KMS-11 (cell line): ENCODE measurements at regions not wholly inside any gene's neighbourhood (a gene's known extent, or its start where the extent isn't known, plus 50 kb on each side); places are given as distances from the start of the nearest gene placed in this dataset.

Experiments used
- H2AFZ ChIP-seq: fragments of 200-600 bp; sonication (generic); 2 replicates; pipeline ENCODE4 v1.6.1; 2016; ENCODE audit warnings: antibody characterized with exemption, mixed run types, low read depth
- H3K27ac ChIP-seq: fragments of 200-600 bp; sonication (generic); 2 replicates; pipeline ENCODE4 v1.6.1; 2016; ENCODE audit warnings: mild to moderate bottlenecking, mixed run types
- H3K27me3 ChIP-seq: fragments of 200-600 bp; sonication (generic); 2 replicates; pipeline ENCODE4 v1.6.1; 2017; ENCODE audit warnings: mild to moderate bottlenecking, low read depth, mixed run types, moderate library complexity; ENCODE audit not compliant: insufficient read depth
- H3K36me3 ChIP-seq: fragments of 200-600 bp; sonication (generic); 2 replicates; pipeline ENCODE4 v1.6.1; 2017; ENCODE audit warnings: mild to moderate bottlenecking, mixed run types; ENCODE audit not compliant: insufficient read depth
- H3K4me1 ChIP-seq: fragments of 200-600 bp; sonication (generic); 2 replicates; pipeline ENCODE4 v1.6.1; 2016; ENCODE audit warnings: mild to moderate bottlenecking, low read depth, mixed run types; ENCODE audit not compliant: poor library complexity, severe bottlenecking
- H3K4me2 ChIP-seq: fragments of 200-600 bp; sonication (generic); 2 replicates; pipeline ENCODE4 v1.7.0; 2016; ENCODE audit warnings: mild to moderate bottlenecking, mixed run types
- H3K4me3 ChIP-seq: fragments of 200-600 bp; sonication (generic); IDR thresholded peaks from 2 replicates; pipeline ENCODE4 v1.6.1; 2017; ENCODE audit warnings: low read depth, low read length, mixed read lengths; ENCODE audit not compliant: insufficient read depth
- H3K79me2 ChIP-seq: fragments of 200-600 bp; sonication (generic); 2 replicates; pipeline ENCODE4 v1.6.1; 2016; ENCODE audit warnings: low read depth, mixed run types; ENCODE audit not compliant: insufficient read depth
- H3K9ac ChIP-seq: fragments of 200-600 bp; sonication (generic); 2 replicates; pipeline ENCODE4 v1.6.1; 2016; ENCODE audit warnings: mild to moderate bottlenecking, mixed run types
- H4K20me1 ChIP-seq: fragments of 200-600 bp; sonication (generic); 2 replicates; pipeline ENCODE4 v1.6.1; 2016; ENCODE audit warnings: mild to moderate bottlenecking, mixed run types; ENCODE audit not compliant: insufficient read depth
- TF ChIP-seq, protein P1 (sequence below): fragments of 200-600 bp; sonication (generic); conservative IDR thresholded peaks from 2 replicates; pipeline ENCODE4 v1.6.1; 2017; ENCODE audit warnings: low read depth, mild to moderate bottlenecking, antibody characterized with exemption, low read length, moderate library complexity, mixed read lengths

DNA sequence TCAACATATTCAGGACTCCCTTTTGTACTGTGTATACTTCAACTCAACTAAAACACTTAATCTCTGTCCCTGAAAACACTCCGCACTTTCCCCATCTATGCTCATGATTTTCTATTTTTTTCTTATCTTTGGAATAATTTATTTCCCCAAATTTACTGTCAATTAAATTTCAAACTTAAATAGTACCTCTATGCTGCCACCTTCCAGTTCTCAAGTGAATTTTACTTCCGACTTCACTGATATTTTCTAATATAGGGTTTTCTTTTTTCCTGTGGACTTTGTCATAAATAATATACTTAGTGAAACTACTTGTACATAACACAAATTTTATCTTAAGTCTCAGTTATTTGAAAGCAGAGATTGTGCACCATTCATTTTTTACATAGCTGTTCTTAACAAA, 1303.3 kb downstream of the OTOL1 start:
- Histone ChIP-seq H3K27me3 (no peaks in the 10 kb centered on the region), H2AFZ (no peak overlapping the region), H3K9ac (no peak overlapping the region), H4K20me1 (no peaks in the 10 kb centered on the region), H3K4me3 (no peak overlapping the region), H3K79me2 (no peaks in the 10 kb centered on the region), H3K4me1 (peaks cover 3% of the 10 kb centered on the region), H3K36me3 (no peaks in the 10 kb centered on the region), H3K27ac (no peak overlapping the region), H3K4me2 (no peak overlapping the region)
- TF ChIP-seq, protein P1, sequence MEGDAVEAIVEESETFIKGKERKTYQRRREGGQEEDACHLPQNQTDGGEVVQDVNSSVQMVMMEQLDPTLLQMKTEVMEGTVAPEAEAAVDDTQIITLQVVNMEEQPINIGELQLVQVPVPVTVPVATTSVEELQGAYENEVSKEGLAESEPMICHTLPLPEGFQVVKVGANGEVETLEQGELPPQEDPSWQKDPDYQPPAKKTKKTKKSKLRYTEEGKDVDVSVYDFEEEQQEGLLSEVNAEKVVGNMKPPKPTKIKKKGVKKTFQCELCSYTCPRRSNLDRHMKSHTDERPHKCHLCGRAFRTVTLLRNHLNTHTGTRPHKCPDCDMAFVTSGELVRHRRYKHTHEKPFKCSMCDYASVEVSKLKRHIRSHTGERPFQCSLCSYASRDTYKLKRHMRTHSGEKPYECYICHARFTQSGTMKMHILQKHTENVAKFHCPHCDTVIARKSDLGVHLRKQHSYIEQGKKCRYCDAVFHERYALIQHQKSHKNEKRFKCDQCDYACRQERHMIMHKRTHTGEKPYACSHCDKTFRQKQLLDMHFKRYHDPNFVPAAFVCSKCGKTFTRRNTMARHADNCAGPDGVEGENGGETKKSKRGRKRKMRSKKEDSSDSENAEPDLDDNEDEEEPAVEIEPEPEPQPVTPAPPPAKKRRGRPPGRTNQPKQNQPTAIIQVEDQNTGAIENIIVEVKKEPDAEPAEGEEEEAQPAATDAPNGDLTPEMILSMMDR, result no peak

DNA sequence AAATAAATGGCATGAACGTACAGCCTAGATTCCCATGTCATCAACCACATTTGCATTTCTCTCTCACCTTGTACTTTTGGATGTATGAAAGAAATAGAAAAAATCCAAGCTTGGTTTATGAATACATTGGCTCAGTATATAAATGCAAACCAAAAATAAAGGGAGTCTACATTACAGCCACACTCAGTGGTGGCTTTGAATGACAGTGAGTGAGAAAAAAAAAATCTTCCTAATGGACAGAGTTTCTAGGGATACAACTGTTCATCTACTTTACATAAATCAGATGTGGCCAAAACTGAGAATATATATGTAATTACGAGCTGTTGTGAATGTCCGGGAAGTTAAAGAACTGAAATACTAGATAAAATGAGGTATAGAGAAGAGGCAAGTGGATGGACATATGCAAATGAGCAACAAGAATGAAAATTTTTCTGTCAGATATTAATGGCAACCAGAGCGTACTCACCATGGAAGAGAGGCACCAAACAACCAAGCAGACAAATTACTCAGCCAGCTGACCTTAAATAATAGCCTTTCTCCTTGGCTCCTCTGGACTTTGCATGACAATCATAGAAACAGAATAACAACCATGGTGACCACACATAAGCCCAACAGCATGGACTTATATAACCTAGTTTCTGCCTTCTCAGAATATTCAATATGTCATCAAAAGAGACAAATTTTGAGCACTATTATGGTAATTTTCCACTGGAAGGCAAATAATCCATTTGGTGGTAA, 1305.8 kb downstream of the OTOL1 start:
- TF ChIP-seq, protein P1, result no peak
- no peak overlapping the region for H2AFZ ChIP-seq
- H3K27me3 ChIP-seq, result no peaks in the 10 kb centered on the region
- no peak overlapping the region for H3K4me3 ChIP-seq
- H3K79me2 ChIP-seq, result no peaks in the 10 kb centered on the region
- H3K9ac ChIP-seq, result no peak overlapping the region
- no peaks in the 10 kb centered on the region for H4K20me1 ChIP-seq
- H3K4me2 ChIP-seq, result no peak overlapping the region
- no peak overlapping the region for H3K27ac ChIP-seq
- no peaks in the 10 kb centered on the region for H3K4me1 ChIP-seq
- no peaks in the 10 kb centered on the region for H3K36me3 ChIP-seq

DNA sequence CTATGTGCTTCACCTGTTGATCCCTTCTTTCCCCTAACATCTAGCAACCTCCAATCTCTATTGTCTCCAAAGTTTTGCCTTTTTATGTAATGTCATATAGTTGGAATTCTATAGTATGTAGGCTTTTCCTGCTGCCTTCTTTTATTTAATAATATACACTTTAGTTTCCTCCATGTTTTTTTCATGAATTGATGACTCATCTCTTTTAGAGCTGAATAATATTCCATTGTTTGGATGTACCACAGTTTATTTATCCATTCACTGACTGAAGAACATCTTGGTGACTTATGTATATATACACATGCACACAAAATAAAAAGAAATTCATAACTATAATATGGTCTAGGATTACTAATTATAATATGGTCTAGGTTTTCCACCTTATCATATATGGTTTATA, 1314.2 kb downstream of the OTOL1 start:
- TF ChIP-seq, protein P1, result no peak

DNA sequence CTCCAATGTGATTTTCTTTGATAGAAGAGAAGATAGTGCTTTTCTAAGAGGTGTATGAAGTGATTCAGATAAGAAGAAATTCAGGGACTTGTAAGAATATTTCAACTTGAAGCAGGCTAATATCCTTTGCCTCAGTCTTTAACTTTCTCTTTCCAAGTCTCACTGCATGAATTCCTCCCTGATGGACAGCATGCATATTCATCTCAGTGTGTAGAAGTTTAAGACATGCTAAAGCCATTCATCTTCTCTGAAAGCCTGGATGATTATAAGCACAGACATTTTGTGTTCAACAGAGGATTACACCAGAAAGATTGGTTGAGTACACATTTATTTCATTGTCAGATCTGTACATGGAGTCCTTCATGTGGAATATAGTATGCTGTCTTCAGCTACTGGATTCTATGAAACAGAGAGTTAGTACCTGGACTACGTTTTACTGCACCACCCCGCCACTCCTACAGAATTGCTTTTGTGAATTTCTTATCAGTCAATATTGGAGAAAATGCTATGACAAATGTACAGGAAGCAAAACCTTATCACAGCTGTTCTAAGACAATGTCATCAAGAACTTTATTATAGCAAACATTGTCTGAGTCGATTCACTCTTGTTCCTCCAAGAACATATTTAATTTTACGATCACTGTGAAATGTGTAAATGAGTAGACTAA, 1346.1 kb downstream of the OTOL1 start:
- Histone ChIP-seq H3K36me3 (no peaks in the 10 kb centered on the region), H3K9ac (no peak overlapping the region), H3K4me1 (no peaks in the 10 kb centered on the region), H3K4me2 (no peak overlapping the region), H3K27me3 (no peaks in the 10 kb centered on the region), H2AFZ (no peak overlapping the region), H3K27ac (no peak overlapping the region), H4K20me1 (no peaks in the 10 kb centered on the region), H3K79me2 (no peaks in the 10 kb centered on the region), H3K4me3 (no peak overlapping the region)
- TF ChIP-seq, protein P1, result no peak

More for the DNA sequence above, 1314.2 kb downstream of the OTOL1 start:
- Histone ChIP-seq H3K79me2 (no peaks in the 10 kb centered on the region), H4K20me1 (no peaks in the 10 kb centered on the region), H3K4me2 (no peak overlapping the region), H2AFZ (no peak overlapping the region), H3K4me1 (no peaks in the 10 kb centered on the region), H3K27me3 (no peaks in the 10 kb centered on the region), H3K36me3 (no peaks in the 10 kb centered on the region), H3K9ac (no peak overlapping the region), H3K4me3 (no peak overlapping the region), H3K27ac (no peak overlapping the region)
